ENCODE measurements at regions not wholly inside any gene's neighbourhood (a gene's known extent, or its start where the extent isn't known, plus 50 kb on each side); places are given as distances from the start of the nearest gene placed in this dataset.
"Not testable (repeated sequence)": the region's sequence is repeated elsewhere in the genome, so short reads cannot be mapped to it uniquely, and the experiment has no call there.

DNA sequence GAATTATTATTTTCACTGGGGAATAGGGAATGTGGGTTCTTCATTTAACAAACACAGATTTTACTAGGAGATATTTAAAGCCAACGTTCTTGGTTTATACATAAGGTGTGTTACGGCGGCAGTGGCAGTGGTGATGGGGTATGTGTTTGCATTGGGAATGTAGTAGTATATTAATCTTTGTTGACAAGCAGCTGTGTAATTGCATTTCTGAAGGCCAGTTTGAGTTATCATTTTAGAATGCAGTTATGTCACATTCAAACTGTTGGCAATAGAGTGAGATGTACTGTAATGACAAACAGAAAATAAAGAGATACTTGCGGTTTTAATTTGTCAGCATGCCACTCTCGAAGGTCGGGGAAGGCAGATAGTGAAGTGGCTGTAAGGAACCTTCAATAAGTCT is 628.6 kb upstream of the POM121L12 start:
- no peak overlapping the region for H3K27ac Mint-ChIP-seq (ENCODE audit: low read depth)

DNA sequence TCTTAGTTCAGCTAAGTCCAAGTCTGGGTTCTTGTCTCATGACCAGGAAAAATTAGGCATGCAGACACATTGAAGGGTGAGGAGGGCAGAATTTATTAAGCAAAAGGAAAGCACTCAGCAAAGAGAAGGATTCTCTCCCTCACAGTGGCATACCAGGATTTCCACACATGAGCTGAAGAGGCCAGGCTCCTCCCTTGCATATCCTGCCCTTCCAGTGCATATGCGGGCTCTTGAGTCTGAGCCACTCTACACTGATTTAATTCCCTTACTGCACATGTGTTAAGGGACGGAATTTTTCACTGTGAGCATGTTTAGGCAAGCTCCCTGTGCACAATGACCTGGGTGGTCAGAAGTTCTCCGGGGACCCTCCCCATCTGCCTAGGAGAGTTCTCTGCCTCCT is 652.7 kb upstream of the POM121L12 start:
- ATAC-seq (replicated peaks; ENCODE audit: extremely low read depth, poor library complexity, severe bottlenecking) (no peak), DNase-seq (ENCODE audit: low spot score in 2 of 2) (no peak)
- no peaks in the 10 kb centered on the region for H3K4me1 Mint-ChIP-seq
- no peak overlapping the region for H3K4me3 Mint-ChIP-seq
- no peaks in the 10 kb centered on the region for H3K27me3 Mint-ChIP-seq
- H3K9me3 Mint-ChIP-seq: peaks cover 21% of the 10 kb centered on the region
- no peaks in the 10 kb centered on the region for H3K36me3 Mint-ChIP-seq (ENCODE audit: insufficient read depth)
- H3K27ac Mint-ChIP-seq (ENCODE audit: low read depth): no peak overlapping the region

More for the DNA sequence above, 628.6 kb upstream of the POM121L12 start:
- Mint-ChIP-seq H3K27me3 (no peaks in the 10 kb centered on the region), H3K36me3 (ENCODE audit: insufficient read depth) (peaks cover 4% of the 10 kb centered on the region), H3K9me3 (peaks cover 20% of the 10 kb centered on the region), H3K4me3 (no peak overlapping the region), H3K4me1 (no peaks in the 10 kb centered on the region)
- ATAC-seq (replicated peaks; ENCODE audit: extremely low read depth, poor library complexity, severe bottlenecking) (no peak), DNase-seq (ENCODE audit: low spot score in 2 of 2) (no peak)

DNA sequence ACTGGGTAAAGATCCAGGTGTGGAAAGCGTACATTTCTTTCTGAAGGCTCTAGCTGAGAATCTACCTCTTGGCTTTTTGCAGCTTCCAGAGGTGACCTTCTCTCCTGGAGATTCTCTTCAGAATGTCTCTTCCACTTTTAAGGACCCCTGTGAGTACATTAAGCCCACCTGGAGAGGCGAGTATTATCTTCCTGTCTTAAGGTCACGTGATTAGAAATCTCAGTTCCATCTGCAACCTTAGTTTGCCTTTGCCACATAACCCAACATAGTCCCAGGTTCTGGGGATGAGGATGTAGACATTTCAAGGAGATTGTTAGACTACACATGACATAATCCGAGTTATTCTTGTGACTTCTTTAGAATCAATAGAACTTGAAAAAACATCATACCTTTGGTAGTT is 665.5 kb upstream of the POM121L12 start:
- Mint-ChIP-seq H3K36me3 (ENCODE audit: insufficient read depth) (no peaks in the 10 kb centered on the region), H3K4me1 (no peaks in the 10 kb centered on the region), H3K4me3 (no peak overlapping the region), H3K27me3 (no peaks in the 10 kb centered on the region), H3K27ac (ENCODE audit: low read depth) (no peak overlapping the region), H3K9me3 (peaks cover 16% of the 10 kb centered on the region)
- no peak for DNase-seq (ENCODE audit: low spot score in 2 of 2)
- ATAC-seq (replicated peaks; ENCODE audit: extremely low read depth, poor library complexity, severe bottlenecking): no peak

DNA sequence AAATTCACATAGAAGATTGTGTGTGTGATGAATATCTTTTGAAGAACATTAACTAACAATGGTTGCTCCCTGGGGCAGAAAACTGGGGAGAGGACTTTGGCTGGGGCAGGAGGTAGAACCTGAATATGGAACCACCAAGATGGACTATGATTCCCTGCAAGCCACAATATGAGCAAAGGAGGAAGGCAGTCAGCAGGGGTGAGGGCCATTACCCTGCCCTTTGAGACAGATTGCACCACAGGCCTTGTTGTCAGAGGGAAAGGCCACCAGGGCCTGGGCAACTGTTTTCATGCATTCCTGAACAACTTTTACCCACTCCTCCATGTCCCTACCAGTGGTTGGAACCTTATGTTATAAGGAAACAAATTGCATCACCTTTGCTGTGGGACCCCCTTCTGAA is 670.1 kb upstream of the POM121L12 start:
- no peaks in the 10 kb centered on the region for H3K27me3 Mint-ChIP-seq
- DNase-seq (ENCODE audit: low spot score in 2 of 2): no peak
- peaks cover 18% of the 10 kb centered on the region for H3K9me3 Mint-ChIP-seq
- H3K4me1 Mint-ChIP-seq: no peaks in the 10 kb centered on the region
- ATAC-seq (replicated peaks; ENCODE audit: extremely low read depth, poor library complexity, severe bottlenecking): no peak
- H3K27ac Mint-ChIP-seq (ENCODE audit: low read depth): no peak overlapping the region
- H3K36me3 Mint-ChIP-seq (ENCODE audit: insufficient read depth): no peaks in the 10 kb centered on the region
- H3K4me3 Mint-ChIP-seq: no peak overlapping the region

DNA sequence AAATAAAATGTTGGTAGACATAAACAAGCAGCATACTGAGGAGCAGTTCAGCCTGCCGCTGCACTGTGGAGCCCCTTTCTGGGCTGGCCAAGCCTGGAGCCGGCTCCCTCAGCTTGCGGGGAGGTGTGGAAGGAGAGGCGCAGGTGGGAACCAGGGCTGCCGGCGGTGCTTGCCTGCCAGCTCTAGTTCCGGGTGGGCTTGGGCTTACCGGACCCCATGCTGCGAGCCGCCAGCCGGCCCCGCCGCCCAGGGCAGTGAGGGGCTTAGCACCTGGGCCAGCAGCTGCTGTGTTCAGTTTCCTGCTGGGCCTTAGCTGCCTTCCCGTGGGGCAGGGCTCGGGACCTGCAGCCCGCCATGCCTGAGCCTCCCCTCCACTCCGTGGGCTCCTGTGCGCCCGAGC is 672.9 kb upstream of the POM121L12 start:
- Mint-ChIP-seq H3K4me1 (no peaks in the 10 kb centered on the region), H3K4me3 (no peak overlapping the region), H3K27me3 (no peaks in the 10 kb centered on the region), H3K9me3 (peaks cover 21% of the 10 kb centered on the region), H3K27ac (ENCODE audit: low read depth) (no peak overlapping the region), H3K36me3 (ENCODE audit: insufficient read depth) (no peaks in the 10 kb centered on the region)
- no peak for ATAC-seq (replicated peaks; ENCODE audit: extremely low read depth, poor library complexity, severe bottlenecking)
- no peak for DNase-seq (ENCODE audit: low spot score in 2 of 2)

DNA sequence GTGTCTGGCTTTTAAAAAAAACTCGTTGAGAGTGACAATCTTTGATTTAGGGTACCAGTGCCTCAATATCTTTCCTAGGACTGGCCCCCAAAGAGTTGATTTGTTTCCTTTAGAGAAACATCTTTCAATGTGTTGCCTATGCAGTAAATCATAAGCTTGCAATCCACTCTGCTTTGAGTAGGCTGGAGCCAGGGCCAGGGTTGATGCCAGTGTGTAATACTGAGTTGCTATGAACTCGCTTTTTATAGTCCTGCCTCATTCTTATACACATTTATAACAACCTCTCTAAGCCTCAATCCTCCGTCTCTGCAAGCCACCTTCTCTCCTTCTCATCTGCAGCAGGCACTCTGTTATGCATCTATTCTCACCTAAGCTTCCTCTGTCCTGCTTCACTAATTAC is 674.9 kb upstream of the POM121L12 start:
- Mint-ChIP-seq H3K27me3 (no peaks in the 10 kb centered on the region), H3K4me1 (no peaks in the 10 kb centered on the region), H3K36me3 (ENCODE audit: insufficient read depth) (no peaks in the 10 kb centered on the region), H3K9me3 (peaks cover 27% of the 10 kb centered on the region), H3K4me3 (no peak overlapping the region), H3K27ac (ENCODE audit: low read depth) (no peak overlapping the region)
- ATAC-seq (replicated peaks; ENCODE audit: extremely low read depth, poor library complexity, severe bottlenecking) (no peak), DNase-seq (ENCODE audit: low spot score in 2 of 2) (no peak)

DNA sequence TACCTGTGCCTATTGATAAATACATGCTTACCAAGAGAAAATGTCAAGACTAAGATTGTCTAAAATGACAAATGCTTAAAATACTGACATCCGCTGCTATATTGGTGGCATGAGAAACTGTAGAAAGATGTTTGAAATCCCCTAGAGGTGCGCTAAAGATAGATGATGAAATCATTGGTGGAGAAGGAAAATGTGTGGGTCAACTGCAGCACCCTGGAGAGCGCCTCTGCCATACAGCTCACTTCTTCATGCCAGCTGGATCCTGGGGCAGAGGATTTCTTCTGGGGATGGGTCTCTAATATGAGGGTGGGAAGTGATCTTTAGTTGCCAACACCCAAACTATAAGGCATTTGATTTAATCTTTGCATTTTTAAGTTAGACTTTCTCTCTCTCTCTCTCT is 680.4 kb upstream of the POM121L12 start:
- DNase-seq (ENCODE audit: low spot score in 2 of 2) (no peak), ATAC-seq (replicated peaks; ENCODE audit: extremely low read depth, poor library complexity, severe bottlenecking) (no peak)
- Mint-ChIP-seq H3K4me3 (no peak overlapping the region), H3K36me3 (ENCODE audit: insufficient read depth) (no peaks in the 10 kb centered on the region), H3K9me3 (peaks cover 46% of the 10 kb centered on the region), H3K4me1 (no peaks in the 10 kb centered on the region), H3K27me3 (no peaks in the 10 kb centered on the region), H3K27ac (ENCODE audit: low read depth) (no peak overlapping the region)

DNA sequence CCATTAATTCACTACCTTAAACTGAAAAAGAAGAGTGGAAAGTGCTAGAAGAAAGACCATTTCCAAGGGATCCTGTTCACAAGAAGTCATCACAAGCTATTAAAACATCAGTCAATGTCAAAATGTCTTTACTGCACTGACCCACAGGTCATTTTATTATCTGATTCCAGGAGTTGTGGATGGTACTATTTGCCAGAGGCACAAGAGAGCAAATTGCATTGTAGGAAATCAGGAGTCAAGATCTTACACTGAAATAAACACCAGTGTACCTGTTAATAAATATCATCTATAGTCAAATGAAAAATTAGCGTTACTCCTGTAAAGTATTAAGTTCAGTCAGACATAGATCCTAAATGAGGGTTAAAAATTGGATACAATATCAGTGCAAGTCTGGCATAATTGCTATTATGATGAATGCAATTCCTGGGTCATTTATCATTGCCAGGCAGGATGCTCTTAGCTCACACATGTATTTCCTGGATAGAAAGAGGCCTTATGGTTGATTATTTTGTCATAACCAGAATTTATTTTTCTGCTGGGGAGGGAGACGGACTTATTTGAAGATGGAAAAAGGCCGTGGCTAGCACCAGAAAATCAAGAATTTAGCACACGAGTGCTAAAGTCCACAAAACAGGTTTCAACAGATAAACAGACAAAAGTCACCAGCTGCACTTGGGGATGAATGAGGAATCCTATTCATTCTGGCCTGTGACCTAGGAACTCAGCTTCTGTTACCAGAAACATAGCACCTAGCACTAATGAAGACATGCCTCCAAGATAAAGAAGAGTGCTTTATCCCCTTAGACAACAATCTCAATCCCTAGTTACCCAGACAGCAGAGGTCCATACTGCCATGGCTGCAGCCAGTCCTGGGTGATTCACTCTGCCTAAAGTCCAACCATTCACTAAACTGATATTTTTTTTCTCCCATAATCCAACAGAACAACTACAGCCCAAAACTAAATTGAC is 683.1 kb upstream of the POM121L12 start:
- Mint-ChIP-seq H3K27me3 (no peaks in the 10 kb centered on the region), H3K36me3 (ENCODE audit: insufficient read depth) (no peaks in the 10 kb centered on the region), H3K4me1 (no peaks in the 10 kb centered on the region), H3K4me3 (no peak overlapping the region), H3K9me3 (peaks cover 42% of the 10 kb centered on the region), H3K27ac (ENCODE audit: low read depth) (no peak overlapping the region)
- DNase-seq (ENCODE audit: low spot score in 2 of 2) (no peak), ATAC-seq (replicated peaks; ENCODE audit: extremely low read depth, poor library complexity, severe bottlenecking) (no peak)

DNA sequence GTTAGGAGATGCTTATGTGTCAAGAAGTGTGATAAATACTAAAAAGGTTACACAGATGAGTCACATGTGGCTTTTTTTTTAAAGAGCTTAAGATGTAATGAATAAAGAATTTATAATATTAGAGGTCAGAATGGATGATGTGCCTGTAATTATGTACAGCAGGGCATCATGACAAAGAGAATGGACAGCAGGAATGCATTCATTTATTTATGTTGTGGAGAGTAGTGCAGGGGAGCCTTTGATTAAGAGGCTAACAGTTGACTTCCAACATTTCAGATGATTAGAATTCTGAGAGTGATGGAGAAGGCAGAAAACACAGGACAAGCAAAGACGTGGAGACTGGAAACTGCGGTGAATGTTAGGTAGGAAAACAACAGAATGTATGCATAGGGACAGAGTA is 691.4 kb upstream of the POM121L12 start:
- H3K27me3 Mint-ChIP-seq: no peaks in the 10 kb centered on the region
- H3K4me3 Mint-ChIP-seq: no peak overlapping the region
- ATAC-seq (replicated peaks; ENCODE audit: extremely low read depth, poor library complexity, severe bottlenecking) (no peak), DNase-seq (ENCODE audit: low spot score in 2 of 2) (no peak)
- no peak overlapping the region for H3K27ac Mint-ChIP-seq (ENCODE audit: low read depth)
- no peaks in the 10 kb centered on the region for H3K4me1 Mint-ChIP-seq
- no peaks in the 10 kb centered on the region for H3K36me3 Mint-ChIP-seq (ENCODE audit: insufficient read depth)
- peaks cover 23% of the 10 kb centered on the region for H3K9me3 Mint-ChIP-seq

DNA sequence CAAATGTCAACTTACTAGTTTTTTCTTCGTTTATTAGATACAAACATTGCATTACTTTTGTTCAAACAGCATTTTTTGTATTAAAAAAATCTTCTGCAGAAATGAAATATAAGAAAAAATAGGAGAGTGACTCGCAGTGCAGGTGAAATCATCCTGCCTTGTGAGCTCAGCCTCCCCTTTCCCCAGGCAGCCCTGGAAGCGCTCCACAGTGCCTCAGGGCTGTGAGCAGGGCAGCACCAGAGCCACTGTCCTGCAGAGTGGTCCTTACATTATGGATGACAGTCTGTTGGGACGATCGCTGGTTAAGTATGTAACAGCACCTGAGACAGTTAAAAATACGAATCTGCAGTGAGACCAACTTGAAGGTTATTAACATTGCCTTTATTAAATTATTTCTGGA is 695.4 kb upstream of the POM121L12 start:
- H3K4me1 Mint-ChIP-seq: no peaks in the 10 kb centered on the region
- no peak for ATAC-seq (replicated peaks; ENCODE audit: extremely low read depth, poor library complexity, severe bottlenecking)
- H3K4me3 Mint-ChIP-seq: no peak overlapping the region
- H3K27ac Mint-ChIP-seq (ENCODE audit: low read depth): no peak overlapping the region
- H3K36me3 Mint-ChIP-seq (ENCODE audit: insufficient read depth): no peaks in the 10 kb centered on the region
- H3K9me3 Mint-ChIP-seq: peaks cover 18% of the 10 kb centered on the region
- H3K27me3 Mint-ChIP-seq: no peaks in the 10 kb centered on the region
- no peak for DNase-seq (ENCODE audit: low spot score in 2 of 2)

DNA sequence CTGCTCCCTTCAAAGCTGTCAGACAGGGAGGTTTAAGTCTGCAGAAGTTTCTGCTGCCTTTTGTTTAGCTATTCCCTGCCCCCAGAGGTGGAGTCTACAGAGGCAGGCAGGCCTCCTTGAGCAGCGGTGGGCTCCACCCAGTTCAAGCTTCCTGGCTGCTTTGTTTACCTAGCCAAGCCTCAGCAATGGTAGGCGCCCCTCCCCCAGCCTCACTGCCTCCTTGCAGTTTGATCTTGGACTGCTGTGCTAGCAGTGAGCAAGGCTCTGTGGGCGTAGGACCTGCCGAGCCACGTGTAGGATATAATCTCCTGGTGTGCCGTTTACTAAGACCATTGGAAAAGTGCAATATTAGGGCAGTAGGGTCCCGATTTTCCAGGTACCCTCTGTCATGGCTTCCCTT is 707.1 kb upstream of the POM121L12 start:
- peaks cover 13% of the 10 kb centered on the region for H3K9me3 Mint-ChIP-seq
- H3K36me3 Mint-ChIP-seq (ENCODE audit: insufficient read depth); H3K4me3 Mint-ChIP-seq; H3K4me1 Mint-ChIP-seq; H3K27me3 Mint-ChIP-seq; H3K27ac Mint-ChIP-seq (ENCODE audit: low read depth); DNase-seq (ENCODE audit: low spot score in 2 of 2); ATAC-seq (replicated peaks; ENCODE audit: extremely low read depth, poor library complexity, severe bottlenecking): not testable (repeated sequence)

DNA sequence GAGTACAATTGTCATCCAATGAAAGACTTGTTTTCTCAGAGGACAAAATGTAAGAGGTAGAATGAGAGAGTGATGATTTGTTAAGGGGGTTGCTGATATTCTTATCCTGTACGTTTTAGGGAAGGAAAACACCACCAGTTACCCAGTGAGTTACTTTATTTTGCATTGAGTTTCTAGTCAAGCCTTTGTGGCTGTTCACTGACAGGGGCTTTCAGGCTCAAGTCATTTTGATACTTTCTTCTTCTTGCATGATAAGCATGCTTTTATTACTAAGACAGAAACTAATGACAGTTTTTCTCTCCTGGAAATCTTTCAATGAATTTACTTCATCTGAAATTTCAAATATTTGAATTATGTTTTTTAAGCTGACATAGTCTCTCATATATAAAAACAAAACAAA is 710.2 kb upstream of the POM121L12 start:
- H3K4me3 Mint-ChIP-seq: no peak overlapping the region
- H3K4me1 Mint-ChIP-seq: no peaks in the 10 kb centered on the region
- DNase-seq (ENCODE audit: low spot score in 2 of 2): no peak
- H3K36me3 Mint-ChIP-seq (ENCODE audit: insufficient read depth): no peaks in the 10 kb centered on the region
- ATAC-seq (replicated peaks; ENCODE audit: extremely low read depth, poor library complexity, severe bottlenecking): no peak
- peaks cover 13% of the 10 kb centered on the region for H3K9me3 Mint-ChIP-seq
- H3K27me3 Mint-ChIP-seq: no peaks in the 10 kb centered on the region
- H3K27ac Mint-ChIP-seq (ENCODE audit: low read depth): no peak overlapping the region

DNA sequence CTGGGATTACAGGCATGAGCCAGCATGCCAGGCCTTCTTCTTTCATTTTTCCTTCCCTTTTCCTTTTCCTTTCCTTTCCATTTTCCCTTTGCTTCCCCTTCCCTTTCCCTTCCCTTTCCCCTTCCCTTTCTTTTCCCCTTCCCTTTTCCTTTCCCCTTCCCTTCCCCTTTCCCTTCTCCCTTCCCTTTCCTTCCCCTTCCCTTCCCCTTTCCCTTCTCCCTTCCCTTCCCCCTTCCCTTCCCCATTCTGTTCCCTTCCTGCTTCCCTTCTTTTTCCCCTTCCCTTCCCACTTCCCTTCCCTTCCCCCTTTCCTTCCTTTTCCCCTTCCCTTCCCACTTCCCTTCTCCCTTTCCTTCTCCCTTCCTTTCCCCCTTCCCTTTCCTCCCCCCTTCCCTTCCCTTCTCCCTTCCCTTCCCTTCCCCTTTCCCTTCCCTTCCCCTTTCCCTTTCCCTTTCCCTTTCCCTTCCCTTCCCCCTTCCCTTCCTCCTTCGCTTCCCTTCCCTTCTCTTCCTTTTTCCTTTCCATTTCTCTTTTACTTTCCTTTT is 712.2 kb upstream of the POM121L12 start:
- H3K27me3 Mint-ChIP-seq: no peaks in the 10 kb centered on the region

More for the DNA sequence above, 712.2 kb upstream of the POM121L12 start:
- ATAC-seq (replicated peaks; ENCODE audit: extremely low read depth, poor library complexity, severe bottlenecking): no peak
- no peaks in the 10 kb centered on the region for H3K36me3 Mint-ChIP-seq (ENCODE audit: insufficient read depth)
- H3K4me3 Mint-ChIP-seq: no peak overlapping the region
- H3K4me1 Mint-ChIP-seq: no peaks in the 10 kb centered on the region
- H3K9me3 Mint-ChIP-seq: peaks cover 15% of the 10 kb centered on the region
- DNase-seq (ENCODE audit: low spot score in 2 of 2): no peak
- no peak overlapping the region for H3K27ac Mint-ChIP-seq (ENCODE audit: low read depth)

All from central memory CD8-positive, alpha-beta T cell (primary cell).